AML-193 (cell line): ENCODE measurements at regions not wholly inside any gene's neighbourhood (a gene's known extent, or its start where the extent isn't known, plus 50 kb on each side); places are given as distances from the start of the nearest gene placed in this dataset.
"Not testable (repeated sequence)": the region's sequence is repeated elsewhere in the genome, so short reads cannot be mapped to it uniquely, and the experiment has no call there.

ENCODE experiments used
- DNase-seq, 2 experiments: peaks; one replicate each; lab custom pipeline; 2025; lab: John Stamatoyannopoulos, UW

DNA sequence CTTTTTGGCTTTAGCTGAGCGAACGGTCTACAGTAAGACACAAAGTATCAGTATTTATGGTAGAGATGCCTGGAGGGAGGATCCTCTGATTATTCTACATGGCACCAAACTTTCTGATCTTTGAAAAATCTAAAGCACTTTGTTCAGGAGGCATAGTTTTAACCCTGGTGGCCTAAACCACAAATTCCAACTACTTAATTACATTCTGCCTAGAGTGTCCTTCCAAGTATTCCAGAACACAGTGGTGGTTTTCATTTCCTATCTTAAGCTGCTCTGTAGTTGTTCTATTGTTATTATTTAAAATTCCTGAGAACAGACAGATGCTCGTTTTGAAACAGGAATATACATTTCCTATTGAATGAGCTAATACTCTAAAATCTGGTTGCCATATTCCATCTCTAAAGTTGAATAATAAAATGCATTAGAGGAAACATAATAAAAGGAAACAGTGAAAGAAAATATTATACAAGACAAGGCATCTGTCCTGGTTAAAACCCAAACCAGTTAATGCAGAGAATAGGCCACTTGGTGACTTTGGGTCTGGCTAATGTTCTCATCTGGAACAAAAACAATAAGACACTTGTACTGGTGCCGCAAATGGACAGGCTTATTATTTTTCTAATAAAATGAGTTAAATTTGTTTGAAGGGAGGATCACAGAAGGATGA, 657.4 kb downstream of the SPRY1 start:
- DNase-seq: no peak

DNA sequence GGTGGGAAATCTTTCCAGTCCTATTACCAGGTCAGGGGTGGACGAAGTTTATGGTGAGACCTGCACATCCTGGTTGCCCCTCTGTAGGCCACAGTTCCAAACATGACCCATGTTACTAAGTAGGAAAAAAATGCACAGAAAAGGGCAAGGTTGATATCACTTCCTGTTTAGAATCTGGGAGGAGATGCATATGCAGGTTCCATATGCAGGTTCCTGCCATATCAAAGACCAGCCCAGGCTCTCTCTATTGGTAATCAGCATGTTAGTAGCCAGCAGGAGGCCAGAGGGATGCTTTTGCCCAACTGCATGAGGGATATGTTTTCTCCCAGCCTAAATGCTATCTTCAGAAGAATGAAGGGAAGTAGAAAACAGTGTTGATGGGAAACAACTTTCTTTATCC, 657.2 kb downstream of the ANKRD50 start:
- no peak for DNase-seq

DNA sequence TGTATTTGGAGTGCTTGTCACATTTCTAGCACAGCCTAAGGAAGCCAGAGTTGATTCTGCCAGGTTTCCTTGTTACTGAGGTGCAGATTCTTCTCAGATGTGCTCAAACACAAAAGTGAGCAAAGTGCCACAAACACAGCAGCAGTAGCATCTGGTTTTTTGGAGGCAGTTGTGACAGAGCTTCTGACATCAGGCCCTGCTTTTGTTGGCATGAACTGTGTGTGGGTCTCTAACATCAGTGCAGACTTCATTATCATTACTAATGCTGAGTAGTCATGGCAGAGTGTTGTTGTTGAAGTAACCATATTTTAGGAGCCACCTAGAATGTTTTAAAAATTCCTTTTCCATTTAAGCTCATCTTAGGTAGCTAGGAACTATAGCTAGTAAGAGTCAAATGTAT, 656.6 kb downstream of the ANKRD50 start:
- DNase-seq: no peak

DNA sequence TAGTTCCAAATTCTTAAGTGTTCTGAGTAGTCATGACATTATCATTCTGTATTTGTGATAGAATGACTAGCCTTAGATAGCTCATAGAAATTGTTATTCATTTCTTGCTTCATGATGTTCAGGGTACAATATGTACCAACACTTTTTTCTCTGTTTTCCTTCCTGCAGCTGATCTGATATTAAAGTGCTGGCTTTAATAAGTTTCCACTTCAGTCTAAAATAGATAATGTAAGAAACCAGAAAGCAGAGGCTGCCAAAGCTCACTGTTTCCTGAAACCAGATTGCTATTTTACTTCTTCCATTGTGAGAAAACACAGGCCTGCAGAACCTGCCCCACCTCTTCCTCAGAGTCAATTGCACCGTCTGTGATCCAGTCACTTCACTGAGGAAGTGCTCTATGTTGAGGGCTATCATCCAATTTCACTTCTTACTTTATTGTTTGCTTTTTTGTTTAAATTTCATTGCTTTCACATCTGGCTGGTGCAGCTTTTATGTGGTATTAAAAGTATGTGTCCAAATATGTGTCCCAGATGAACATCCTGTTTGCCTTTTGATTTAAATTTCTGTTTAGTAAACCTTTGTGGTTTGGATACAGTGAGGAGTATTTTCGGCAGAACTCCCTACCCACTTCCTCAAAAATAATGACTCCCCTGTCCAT, 652.1 kb downstream of the ANKRD50 start:
- peak in 1 of 2 experiments; percentile 6 for DNase-seq

DNA sequence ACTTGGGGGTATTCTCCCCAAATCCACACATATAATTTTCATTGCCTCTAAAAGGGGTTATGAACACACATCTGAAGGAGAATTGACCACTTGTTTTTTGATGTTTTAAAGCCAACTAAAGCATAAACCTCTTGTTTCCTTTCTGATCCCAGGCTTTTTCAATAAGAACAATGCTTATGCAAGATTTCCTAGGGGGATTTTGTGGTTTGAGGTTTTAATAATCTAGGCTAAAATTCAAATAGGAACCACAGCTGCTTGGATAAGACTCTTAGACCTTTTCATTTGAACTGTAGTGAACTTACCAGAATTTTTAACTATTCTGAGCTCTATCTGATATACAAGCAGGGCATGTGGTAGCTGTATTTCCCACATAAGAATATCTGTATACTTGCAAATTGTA, 651.1 kb downstream of the ANKRD50 start:
- DNase-seq: no peak

DNA sequence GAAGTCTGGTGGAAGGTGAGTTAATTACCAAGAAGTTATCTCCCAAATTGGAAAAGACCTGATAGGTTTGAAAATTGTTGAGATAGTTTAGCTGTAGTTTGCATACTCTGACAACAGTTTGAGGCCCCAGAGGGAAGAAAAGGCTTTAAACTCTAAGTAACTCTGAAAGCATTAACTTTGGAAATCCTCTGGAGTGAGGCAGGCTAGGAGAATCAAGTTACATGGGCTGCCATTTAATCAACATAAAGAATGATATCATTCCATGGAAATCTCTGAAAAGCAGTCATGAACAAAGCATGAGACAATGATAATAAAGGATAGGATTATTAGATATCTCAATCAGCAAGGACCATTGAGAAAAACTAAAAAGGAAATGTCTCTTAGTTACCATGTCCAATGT, 647.1 kb downstream of the ANKRD50 start:
- no peak for DNase-seq

DNA sequence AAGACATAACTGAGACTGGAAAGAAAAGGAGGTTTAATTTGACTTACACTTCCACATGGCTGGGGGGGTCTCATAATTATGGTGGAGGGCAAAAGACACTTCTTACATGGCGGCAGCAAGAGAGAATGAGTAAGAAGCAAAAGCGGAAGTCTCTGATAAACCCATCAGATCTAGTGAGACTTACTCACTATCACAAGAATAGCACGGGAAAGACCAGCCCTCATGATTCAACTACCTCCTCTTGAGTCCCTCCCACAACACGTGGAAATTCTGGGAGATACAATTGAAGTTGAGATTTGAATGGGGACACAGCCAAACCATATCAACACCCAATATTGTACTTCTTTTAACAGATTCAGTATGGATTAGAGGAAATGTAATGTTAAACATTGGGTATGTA, 646.6 kb downstream of the ANKRD50 start:
- no peak for DNase-seq

DNA sequence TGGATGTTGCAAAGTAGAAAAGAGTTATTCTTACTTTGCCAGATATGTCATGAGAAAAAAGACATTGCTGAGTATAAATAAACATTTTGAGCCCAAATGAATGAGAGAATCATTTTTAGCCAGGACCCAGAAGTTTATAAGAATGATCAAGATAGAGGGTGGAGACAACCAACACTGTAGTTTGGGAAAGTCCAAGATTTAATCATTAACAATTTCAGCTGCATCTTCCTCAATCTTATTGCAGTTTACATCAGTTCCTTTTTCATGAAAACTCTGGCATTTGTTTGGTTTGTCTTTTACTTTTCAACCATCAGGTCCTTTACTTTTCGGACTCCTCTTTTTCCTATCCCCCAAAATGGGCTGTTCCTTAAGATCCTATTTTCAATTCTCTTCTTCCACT, 645.9 kb downstream of the ANKRD50 start:
- DNase-seq: no peak

DNA sequence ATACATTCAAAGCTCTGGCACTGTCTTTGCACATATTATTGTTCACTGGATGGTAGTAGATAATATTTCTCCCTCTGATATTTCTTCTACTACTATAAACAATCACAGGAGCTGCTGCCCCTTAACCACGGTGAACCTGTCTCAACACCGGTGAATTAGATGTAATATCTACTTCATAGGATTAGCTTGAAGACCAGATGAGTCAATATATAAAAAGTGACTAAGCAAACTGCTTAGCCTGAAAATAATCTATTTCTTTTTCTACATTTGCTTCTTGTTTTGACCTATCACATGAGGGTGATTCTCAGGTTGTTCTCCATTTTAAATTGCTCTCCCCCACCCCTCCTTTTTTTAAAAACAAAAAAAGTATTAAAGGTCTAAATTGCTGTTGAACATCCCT, 645.5 kb downstream of the ANKRD50 start:
- DNase-seq: no peak

DNA sequence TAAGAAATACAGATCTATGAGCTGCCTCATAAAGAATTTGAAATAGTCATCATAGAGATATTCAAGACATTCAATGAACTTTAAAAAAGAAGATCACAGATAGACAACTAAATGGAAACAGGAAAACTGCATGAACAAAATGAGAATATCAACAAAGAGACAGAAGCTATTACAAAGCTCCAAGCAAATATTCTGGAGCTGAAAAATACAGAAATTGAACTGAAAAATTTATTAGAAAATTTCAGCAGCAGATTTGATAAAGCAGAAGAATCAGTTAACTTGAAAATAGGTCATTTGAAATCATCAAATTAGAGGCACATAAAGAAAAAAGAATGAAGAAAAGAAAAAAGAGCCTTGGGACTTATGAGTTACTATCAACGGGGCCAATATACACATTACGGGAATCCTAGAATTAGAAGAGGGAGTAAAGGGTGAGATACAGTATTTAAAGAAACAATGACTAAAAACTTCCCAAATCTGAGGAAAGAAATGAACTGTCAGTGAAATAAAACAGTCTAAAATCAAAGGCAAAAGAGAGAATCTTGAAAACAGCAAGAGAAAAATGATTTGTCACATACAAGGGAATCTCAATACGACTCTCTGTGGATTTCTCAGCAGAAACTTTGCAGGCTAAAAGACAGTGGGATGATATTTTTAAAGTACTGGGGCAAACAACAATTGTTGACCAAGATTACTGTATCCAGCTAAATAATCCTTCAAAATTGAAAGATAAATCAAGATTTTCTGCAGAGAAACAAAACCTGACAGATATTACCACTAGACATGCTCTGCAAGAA, 641.6 kb downstream of the ANKRD50 start:
- DNase-seq: no peak

DNA sequence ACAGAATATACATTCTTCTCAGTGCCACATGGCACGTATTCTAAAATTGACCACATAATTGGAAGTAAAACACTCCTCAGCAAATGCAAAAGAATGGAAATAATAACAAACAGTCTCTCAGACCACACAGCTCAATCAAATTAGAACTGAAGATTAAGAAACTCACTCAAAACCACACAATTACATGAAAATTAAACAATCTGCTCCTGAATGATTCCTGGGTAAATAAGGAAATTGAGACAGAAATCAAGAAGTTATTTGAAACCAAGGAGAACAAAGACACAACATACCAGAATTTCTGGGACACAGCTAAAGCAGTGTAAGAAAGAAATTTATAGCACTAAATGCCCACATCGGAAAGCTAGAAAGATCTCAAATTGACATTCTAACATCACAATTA, 637.3 kb downstream of the ANKRD50 start:
- not testable (repeated sequence) for DNase-seq

DNA sequence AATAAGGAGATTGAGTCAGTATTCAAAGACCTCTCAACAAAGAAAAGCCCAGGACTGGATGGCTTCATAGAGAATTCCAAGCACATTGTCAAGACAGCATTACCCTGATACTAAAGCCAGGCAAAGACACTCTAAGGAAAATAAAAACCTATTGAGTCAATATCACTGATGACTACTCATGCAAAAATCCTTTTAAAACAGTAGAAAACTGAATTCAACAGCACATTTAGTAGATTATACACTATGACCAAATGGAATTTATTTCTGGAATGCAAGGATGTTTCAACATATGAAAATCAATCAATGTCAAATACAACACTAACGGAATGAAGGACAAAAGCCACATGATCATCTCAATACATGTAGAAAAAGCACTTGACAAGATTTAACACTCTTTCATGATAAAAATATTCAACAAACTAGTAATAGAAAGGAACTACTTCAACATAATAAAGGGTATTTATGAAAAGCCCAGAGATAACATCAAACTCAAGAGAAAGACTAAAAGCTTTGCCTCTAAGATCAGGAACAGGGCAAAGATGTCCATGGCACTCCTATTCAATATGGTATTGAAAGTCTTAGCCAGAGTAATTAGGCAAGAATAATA, 633.3 kb downstream of the ANKRD50 start:
- no peak for DNase-seq

DNA sequence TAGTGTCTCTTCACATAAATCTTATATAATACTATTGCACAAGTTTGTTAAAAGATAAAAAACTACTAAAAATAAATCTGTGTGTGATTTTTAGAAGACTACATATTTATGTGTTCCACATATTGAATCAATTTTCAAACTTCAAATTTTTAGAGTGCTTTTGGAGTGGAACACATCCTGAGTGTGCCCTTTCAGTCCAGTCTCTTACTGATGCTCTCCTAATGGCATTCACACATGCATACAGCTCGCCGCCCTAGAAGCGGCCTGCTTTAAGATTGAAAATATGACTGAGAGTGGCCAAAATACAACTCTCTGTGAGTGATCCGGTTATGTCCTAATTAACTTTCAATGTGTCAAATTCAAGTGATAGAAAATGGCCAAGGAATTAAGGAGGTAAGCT, 628.8 kb downstream of the ANKRD50 start:
- no peak for DNase-seq

DNA sequence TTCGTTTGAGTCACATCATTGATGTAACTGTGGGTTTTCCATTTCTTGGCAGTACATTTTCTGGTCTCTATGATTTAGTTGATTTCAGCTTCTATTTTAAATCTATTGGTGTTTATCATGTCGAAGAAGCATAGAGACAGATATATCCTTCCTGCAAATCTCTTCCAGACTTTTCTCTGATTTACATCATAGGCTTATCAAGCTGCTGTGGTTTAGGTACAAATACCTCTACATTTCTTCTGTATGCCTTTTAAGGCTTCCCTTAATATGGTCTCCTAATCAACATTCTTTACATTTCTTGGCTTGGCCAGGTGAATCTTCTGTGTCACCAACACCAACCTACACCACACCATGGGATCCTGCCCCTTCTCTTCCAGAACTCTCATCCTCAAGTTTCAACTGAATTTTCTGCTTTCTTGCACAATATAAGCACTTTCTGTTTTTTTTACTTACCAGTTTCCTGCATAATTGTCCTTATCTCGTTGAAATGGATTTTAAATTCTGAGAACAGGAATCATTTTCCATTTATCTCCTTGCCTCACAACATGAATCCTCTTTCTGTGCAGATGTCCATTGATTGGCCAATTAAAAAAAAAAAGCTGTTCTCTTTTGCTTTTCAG, 626.9 kb downstream of the ANKRD50 start:
- no peak for DNase-seq

DNA sequence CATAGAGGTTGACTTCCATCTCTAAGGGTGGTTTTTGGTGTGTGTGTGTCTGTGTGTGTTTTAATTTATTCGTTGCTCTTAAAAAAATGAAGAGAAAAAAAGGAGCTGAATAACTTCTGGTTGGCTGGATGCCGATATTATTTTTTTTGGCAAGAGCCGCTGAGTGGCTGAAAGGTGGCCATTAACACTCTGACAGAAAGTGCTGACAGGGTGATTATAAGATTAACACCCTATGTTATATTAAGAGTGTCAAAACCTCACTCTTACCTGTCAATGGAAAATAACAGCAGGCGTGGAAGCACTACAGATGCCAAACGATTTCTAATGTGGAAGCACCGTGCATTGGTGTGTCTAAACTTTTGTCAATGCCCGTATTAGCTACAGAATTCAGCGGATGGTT, 622.5 kb downstream of the ANKRD50 start:
- no peak for DNase-seq

DNA sequence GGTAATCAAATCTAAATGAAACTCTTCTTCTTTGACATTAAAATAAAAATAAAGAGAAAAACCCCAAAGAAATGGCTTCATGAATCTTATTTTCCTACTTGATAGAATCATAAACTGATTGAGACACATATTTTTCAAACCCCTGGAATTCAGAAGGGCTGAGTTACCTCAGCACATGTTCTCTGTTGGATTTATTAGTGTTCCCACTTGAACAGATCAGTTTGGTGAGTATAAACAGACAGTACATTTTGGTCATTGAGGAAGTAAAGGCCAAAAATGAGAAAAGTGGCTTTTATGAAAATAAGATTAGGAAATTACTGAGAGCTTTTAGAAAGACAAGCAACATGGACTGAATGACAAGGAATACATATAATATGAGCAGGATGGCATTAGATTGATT, 620.4 kb downstream of the ANKRD50 start:
- DNase-seq: no peak

DNA sequence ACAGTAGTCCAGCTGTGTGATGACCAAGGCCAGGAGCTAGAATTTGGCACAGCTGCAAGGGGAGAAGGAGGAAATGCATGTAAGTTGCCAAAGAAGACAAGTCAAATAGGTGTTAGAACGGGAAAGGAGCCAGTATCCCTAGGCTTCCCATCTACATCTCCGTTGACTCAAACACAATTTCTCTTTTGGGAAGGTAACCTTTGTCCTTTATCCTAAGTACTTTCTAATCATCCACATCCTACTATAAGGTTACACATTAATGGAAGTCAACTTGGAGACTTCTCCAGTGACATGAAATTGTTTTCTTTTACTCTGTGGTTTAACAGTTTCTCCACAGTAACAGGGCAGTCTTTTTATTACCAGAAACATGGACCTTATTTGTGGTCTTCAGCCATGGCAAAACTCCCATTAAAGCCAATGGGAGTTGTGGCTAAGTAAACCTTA, 620.0 kb downstream of the ANKRD50 start:
- DNase-seq: no peak

DNA sequence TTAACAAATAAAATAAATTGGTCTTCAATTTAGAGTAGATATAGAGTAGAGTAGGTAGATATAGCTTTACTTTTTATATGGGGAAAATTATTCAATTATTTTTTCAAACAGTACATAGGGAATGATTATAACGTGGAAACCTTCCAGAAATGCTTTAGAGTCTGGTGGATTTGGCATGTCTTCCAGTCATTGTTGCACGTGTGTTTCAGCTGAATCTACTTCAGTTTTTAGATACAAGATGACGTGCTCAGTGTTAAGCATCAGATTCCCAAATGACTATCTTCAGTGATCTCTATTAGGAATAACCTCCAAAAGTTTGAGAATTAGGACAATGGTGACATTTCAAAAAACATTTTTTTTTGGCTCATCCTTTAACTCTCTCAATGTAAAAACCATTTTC, 616.9 kb downstream of the ANKRD50 start:
- DNase-seq: no peak

DNA sequence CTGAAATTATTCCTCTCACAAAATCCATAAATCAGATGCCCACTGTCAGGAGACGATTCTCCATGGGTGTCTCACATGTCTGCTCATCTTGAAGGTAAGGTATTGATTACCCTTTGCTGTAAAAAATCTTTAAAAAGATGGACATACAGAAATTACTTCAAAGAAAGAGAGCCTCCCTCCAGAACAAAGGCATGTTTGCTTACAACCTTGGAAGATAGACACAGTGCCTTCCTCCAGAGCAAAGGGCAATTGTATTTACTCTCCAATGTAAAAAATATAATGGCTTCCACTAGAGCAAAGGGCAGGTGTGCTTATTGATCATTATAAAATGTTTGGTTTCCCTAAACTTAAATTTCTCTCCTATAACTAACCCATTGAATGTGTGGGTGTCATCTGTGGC, 616.2 kb downstream of the ANKRD50 start:
- no peak for DNase-seq

DNA sequence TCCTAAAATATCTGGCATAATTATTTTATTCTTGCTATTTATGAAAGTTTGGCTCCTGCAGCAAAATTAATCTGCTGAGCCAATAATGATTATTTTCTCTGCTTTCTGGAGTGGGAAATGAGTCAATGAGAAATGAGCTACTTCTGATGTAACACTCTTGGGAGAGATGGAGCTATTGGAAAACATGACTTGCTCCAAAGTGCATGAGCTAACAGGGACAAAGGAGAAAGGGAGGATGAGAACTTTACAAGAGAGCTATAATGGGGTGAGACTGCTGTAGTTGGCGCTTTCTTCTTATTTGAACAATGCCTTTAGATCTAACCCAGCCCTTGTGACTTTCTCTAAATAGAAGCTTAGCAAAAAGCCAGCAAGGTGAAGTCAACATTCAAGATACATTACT, 615.1 kb downstream of the ANKRD50 start:
- no peak for DNase-seq

DNA sequence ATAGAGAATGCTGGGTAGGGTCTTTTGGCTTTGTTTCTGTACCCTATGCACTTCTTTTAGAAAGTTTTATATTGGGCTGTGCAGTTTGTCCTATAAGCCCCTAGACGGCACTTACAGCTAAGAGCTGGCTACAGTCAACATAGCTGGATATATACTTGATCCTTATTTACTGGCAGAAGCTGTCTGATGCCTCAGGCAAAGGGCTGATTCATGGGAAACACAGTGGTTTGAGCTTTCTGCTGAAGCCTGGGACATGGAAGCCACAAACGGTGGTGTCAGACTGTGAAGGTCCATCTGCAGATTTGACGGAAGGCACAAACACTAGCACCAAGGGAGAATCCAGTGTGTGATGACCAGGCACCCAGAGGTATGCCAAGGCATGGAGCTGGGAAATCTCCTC, 608.4 kb downstream of the ANKRD50 start:
- no peak for DNase-seq

DNA sequence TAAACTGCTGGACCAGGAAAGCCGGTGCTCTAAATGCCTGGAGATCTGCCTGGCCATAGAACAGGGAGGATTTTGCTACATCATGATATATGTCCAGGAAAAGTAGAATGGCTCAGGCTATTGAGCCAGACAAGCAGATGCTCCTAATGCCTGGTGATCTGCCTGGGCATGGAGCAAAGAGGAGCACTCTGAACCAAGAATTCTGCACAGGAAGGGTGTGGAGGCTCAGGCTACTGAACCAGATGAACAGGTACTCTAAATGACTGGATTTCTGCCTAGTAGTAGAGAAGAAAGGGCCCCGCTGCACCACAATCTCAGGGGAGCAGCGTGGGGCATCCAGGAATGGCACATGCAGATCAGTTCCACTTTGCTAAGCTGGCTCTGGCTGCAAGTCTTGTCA, 607.9 kb downstream of the ANKRD50 start:
- no peak for DNase-seq
